EL (cell line): ENCODE measurements at regions not wholly inside any gene's neighbourhood (a gene's known extent, or its start where the extent isn't known, plus 50 kb on each side); places are given as distances from the start of the nearest gene placed in this dataset.
"Not testable (repeated sequence)": the region's sequence is repeated elsewhere in the genome, so short reads cannot be mapped to it uniquely, and the experiment has no call there.

ENCODE experiments used
- DNase-seq: peaks from one replicate; pipeline ENCODE4 v3.0.0-alpha.2; 2016

- DNase-seq: no peak
Observed at GRCh38 chr13:40346592-40346991, 319.8 kb downstream of the FOXO1 start.

- no peak for DNase-seq
Observed at GRCh38 chr13:40348096-40348679, 318.3 kb downstream of the FOXO1 start.

GRCh38 chr13:40350283-40350992 lies 316.0 kb downstream of the FOXO1 start:
- DNase-seq: no peak

- DNase-seq: no peak
Observed at GRCh38 chr13:40351537-40352379, 314.7 kb downstream of the FOXO1 start.

- DNase-seq: no peak
Observed at GRCh38 chr13:40352380-40352778, 314.1 kb downstream of the FOXO1 start.

GRCh38 chr13:40352802-40353562 lies 313.5 kb downstream of the FOXO1 start:
- DNase-seq: no peak

- DNase-seq: no peak
Observed at GRCh38 chr13:40355126-40355724, 311.2 kb downstream of the FOXO1 start.

GRCh38 chr13:40356011-40356410 lies 310.4 kb downstream of the FOXO1 start:
- no peak for DNase-seq

GRCh38 chr13:40356458-40356857 lies 310.0 kb downstream of the FOXO1 start:
- DNase-seq: not testable (repeated sequence)

GRCh38 chr13:40362502-40362901 lies 303.9 kb downstream of the FOXO1 start:
- DNase-seq: no peak

- no peak for DNase-seq
Observed at GRCh38 chr13:40363653-40364052, 302.8 kb downstream of the FOXO1 start.

- no peak for DNase-seq
Observed at GRCh38 chr13:40366119-40366518, 300.3 kb downstream of the FOXO1 start.

GRCh38 chr13:40368127-40368891 lies 298.1 kb downstream of the FOXO1 start:
- no peak for DNase-seq

GRCh38 chr13:40370661-40371060 lies 295.8 kb downstream of the FOXO1 start:
- DNase-seq: no peak

- DNase-seq: no peak
Observed at GRCh38 chr13:40371531-40372125, 294.8 kb downstream of the FOXO1 start.

GRCh38 chr13:40373608-40374007 lies 292.8 kb downstream of the FOXO1 start:
- DNase-seq: not testable (repeated sequence)

- DNase-seq: no peak
Observed at GRCh38 chr13:40375489-40376171, 290.8 kb downstream of the FOXO1 start.

- DNase-seq: no peak
Observed at GRCh38 chr13:40376296-40376849, 290.1 kb downstream of the FOXO1 start.

- DNase-seq: no peak
Observed at GRCh38 chr13:40376867-40377535, 289.4 kb downstream of the FOXO1 start.

- peak; percentile 30 for DNase-seq
Observed at GRCh38 chr13:40377783-40378182, 288.7 kb downstream of the FOXO1 start.
